NCI-H82 treated with DMSO at 0.1 percent for 48 hours (cell line): ENCODE measurements at regions not wholly inside any gene's neighbourhood (a gene's known extent, or its start where the extent isn't known, plus 50 kb on each side); places are given as distances from the start of the nearest gene placed in this dataset.

ENCODE experiments used
- DNase-seq: peaks from one replicate; lab custom pipeline; 2025; ENCODE audit not compliant: unreplicated experiment; lab: John Stamatoyannopoulos, UW

- no peak for DNase-seq
Measured at GRCh38 chr1:5505944-5506343, 486.3 kb downstream of the NPHP4 start.

- DNase-seq: no peak
Measured at GRCh38 chr1:5504364-5504740, 487.9 kb downstream of the NPHP4 start.

- DNase-seq: no peak
Measured at GRCh38 chr1:5503556-5504363, 488.5 kb downstream of the NPHP4 start.

- no peak for DNase-seq
Measured at GRCh38 chr1:5502311-5503194, 489.7 kb downstream of the NPHP4 start.

- DNase-seq: no peak
Measured at GRCh38 chr1:5501206-5501930, 490.9 kb downstream of the NPHP4 start.

GRCh38 chr1:5500541-5500940 lies 491.7 kb downstream of the NPHP4 start:
- no peak for DNase-seq

- no peak for DNase-seq
Measured at GRCh38 chr1:5497503-5497902, 494.7 kb downstream of the NPHP4 start.

GRCh38 chr1:5495596-5496410 lies 496.4 kb downstream of the NPHP4 start:
- DNase-seq: no peak

- DNase-seq: no peak
Measured at GRCh38 chr1:5494518-5494917, 497.7 kb downstream of the NPHP4 start.

- DNase-seq: no peak
Measured at GRCh38 chr1:5493851-5494311, 498.3 kb downstream of the NPHP4 start.

- DNase-seq: no peak
Measured at GRCh38 chr1:5493275-5493674, 498.9 kb downstream of the NPHP4 start.

GRCh38 chr1:5492846-5493245 lies 499.4 kb downstream of the NPHP4 start:
- DNase-seq: no peak

GRCh38 chr1:5491207-5491904 lies 500.9 kb downstream of the NPHP4 start:
- no peak for DNase-seq

GRCh38 chr1:5490635-5491034 lies 501.6 kb downstream of the NPHP4 start:
- no peak for DNase-seq

GRCh38 chr1:5488448-5488847 lies 503.8 kb downstream of the NPHP4 start:
- DNase-seq: no peak

- no peak for DNase-seq
Measured at GRCh38 chr1:5485968-5486696, 506.1 kb downstream of the NPHP4 start.

GRCh38 chr1:5485436-5485835 lies 506.8 kb downstream of the NPHP4 start:
- no peak for DNase-seq

- no peak for DNase-seq
Measured at GRCh38 chr1:5484451-5485165, 507.6 kb downstream of the NPHP4 start.

- no peak for DNase-seq
Measured at GRCh38 chr1:5481889-5482288, 510.3 kb downstream of the NPHP4 start.
